GM19452 (cell line): ENCODE measurements at regions not wholly inside any gene's neighbourhood (a gene's known extent, or its start where the extent isn't known, plus 50 kb on each side); places are given as distances from the start of the nearest gene placed in this dataset.

ENCODE experiments used
- ATAC-seq: cut with Tn5 transposase; IDR thresholded peaks from one replicate; pipeline ENCODE4 v1.9.1; 2021; ENCODE audit not compliant: unreplicated experiment

GRCh38 chr1:75984781-75985180 is 52.6 kb upstream of the ASB17 start:
- no peak for ATAC-seq

GRCh38 chr1:75985827-75986226 is 53.6 kb upstream of the ASB17 start:
- peak; percentile 81 for ATAC-seq

GRCh38 chr1:75986478-75986877 is 54.3 kb upstream of the ASB17 start:
- ATAC-seq, result no peak

- ATAC-seq, result no peak
Observed at GRCh38 chr1:75989121-75989520, 56.9 kb upstream of the ASB17 start.

- no peak for ATAC-seq
Observed at GRCh38 chr1:75990686-75991085, 58.5 kb upstream of the ASB17 start.

GRCh38 chr1:75991497-75992114 is 59.4 kb upstream of the ASB17 start:
- ATAC-seq, result peak; percentile 88

- ATAC-seq, result no peak
Observed at GRCh38 chr1:75992312-75992711, 60.1 kb upstream of the ASB17 start.

GRCh38 chr1:75993661-75994060 is 61.5 kb upstream of the ASB17 start:
- ATAC-seq, result no peak

- no peak for ATAC-seq
Observed at GRCh38 chr1:75996196-75996595, 64.0 kb upstream of the ASB17 start.

GRCh38 chr1:75999034-75999433 is 66.8 kb upstream of the ASB17 start:
- ATAC-seq, result no peak

- ATAC-seq, result no peak
Observed at GRCh38 chr1:76003946-76004345, 70.6 kb upstream of the ST6GALNAC3 start.

- no peak for ATAC-seq
Observed at GRCh38 chr1:76005765-76006164, 68.8 kb upstream of the ST6GALNAC3 start.

- no peak for ATAC-seq
Observed at GRCh38 chr1:76006234-76006633, 68.3 kb upstream of the ST6GALNAC3 start.

GRCh38 chr1:76010802-76011201 is 63.7 kb upstream of the ST6GALNAC3 start:
- no peak for ATAC-seq

- no peak for ATAC-seq
Observed at GRCh38 chr1:76012341-76013205, 62.0 kb upstream of the ST6GALNAC3 start.

GRCh38 chr1:76013206-76013581 is 61.4 kb upstream of the ST6GALNAC3 start:
- ATAC-seq, result no peak

GRCh38 chr1:76015478-76016103 is 59.0 kb upstream of the ST6GALNAC3 start:
- ATAC-seq, result no peak

- no peak for ATAC-seq
Observed at GRCh38 chr1:76018045-76018444, 56.5 kb upstream of the ST6GALNAC3 start.

GRCh38 chr1:76021846-76022245 is 52.7 kb upstream of the ST6GALNAC3 start:
- no peak for ATAC-seq

- no peak for ATAC-seq
Observed at GRCh38 chr1:76023669-76024435, 50.7 kb upstream of the ST6GALNAC3 start.
